Sigmoid colon (tissue), 6 donors: ENCODE measurements at regions not wholly inside any gene's neighbourhood (a gene's known extent, or its start where the extent isn't known, plus 50 kb on each side); places are given as distances from the start of the nearest gene placed in this dataset.
"Not testable (repeated sequence)": the region's sequence is repeated elsewhere in the genome, so short reads cannot be mapped to it uniquely, and the experiment has no call there.

Experiments used
- DNase-seq: peaks from one replicate; pipeline ENCODE4 v3.0.0-alpha.2; 2019
- H3K27ac ChIP-seq, 4 donors: fragments of 200-600 bp; sonication (generic); one replicate each; pipeline ENCODE4 v1.5.1; 2016 to 2019; ENCODE audit warnings: mild to moderate bottlenecking in 1 of 4
- H3K27me3 ChIP-seq, 3 donors: fragments of 200-600 bp; sonication (generic); one replicate each; pipeline ENCODE4 v1.5.1; 2019; ENCODE audit warnings: mild to moderate bottlenecking in 1 of 3
- H3K36me3 ChIP-seq, 4 donors: fragments of 200-600 bp; sonication (generic); one replicate each; pipeline ENCODE4 v1.5.1; 2016 to 2019
- H3K4me1 ChIP-seq, 4 donors: fragments of 200-600 bp; sonication (generic); one replicate each; pipeline ENCODE4 v1.5.1; 2017 to 2019
- H3K4me3 ChIP-seq, 4 donors: fragments of 200-600 bp; sonication (generic); one replicate each; pipeline ENCODE4 v1.5.1; 2017 to 2019; ENCODE audit warnings: mild to moderate bottlenecking in 2 of 4, moderate library complexity in 1 of 4
- H3K9me3 ChIP-seq, 4 donors: fragments of 200-600 bp in 3 of 4; sonication (generic) in 3 of 4; one replicate each; pipeline versions ENCODE4 v1.5.1 to v1.6.1; 2013 to 2019
- CTCF ChIP-seq, 4 experiments: fragments of 450-650 bp in 3 of 4; fragments of 200-600 bp in 1 of 4; IDR thresholded peaks; one replicate each; pipeline ENCODE4 v1.5.1; 2016 to 2019; ENCODE audit warnings: antibody characterized with exemption in 4 of 4, mild to moderate bottlenecking in 3 of 4, moderate library complexity in 2 of 4
- EP300 ChIP-seq, 4 donors: sonication (generic); formaldehyde crosslinking; IDR thresholded peaks; one replicate each; pipeline ENCODE4 v1.6.1; 2017; ENCODE audit warnings: antibody characterized with exemption in 4 of 4
- POLR2A ChIP-seq, 2 donors: fragments of 450-650 bp; IDR thresholded peaks; one replicate each; pipeline ENCODE4 v1.6.1; 2016; ENCODE audit warnings: antibody characterized with exemption in 2 of 2, mild to moderate bottlenecking in 2 of 2, moderate library complexity in 2 of 2
- POLR2AphosphoS5 ChIP-seq, 4 donors: sonication (generic); formaldehyde crosslinking; IDR thresholded peaks; one replicate each; pipeline ENCODE4 v1.6.1; 2017; ENCODE audit warnings: antibody characterized with exemption in 4 of 4
- WGBS, 2 donors: extraction: QIAGEN DNeasy Blood & Tissue Kit; methylation state at CpG; one replicate each; pipeline ENCODE4 v1.1.7; 2013; 5-methylcytosine and 5-hydroxymethylcytosine counted together
- intact Hi-C: fragments of 100-400 bp; cut with DNase I; formaldehyde crosslinking; loops from one replicate; pipeline ENCODE4 v1.15.1; 2023
- donor health status: healthy with polysubstance abuse.
- donor health status: healthy.

- TF ChIP-seq POLR2A (IDR thresholded peaks at IDR 0.05) (no peak), CTCF (IDR thresholded peaks at IDR 0.05) (no peak), EP300 (IDR thresholded peaks at IDR 0.05) (no peak), POLR2AphosphoS5 (IDR thresholded peaks at IDR 0.05) (no peak)
- Histone ChIP-seq H3K9me3 (peaks cover 0 to 7% (median 5%) of the 10 kb centered on the region in 4 donors), H3K27me3 (no peaks in the 10 kb centered on the region), H3K27ac (no peak overlapping the region), H3K36me3 (no peaks in the 10 kb centered on the region), H3K4me1 (no peaks in the 10 kb centered on the region), H3K4me3 (no peak overlapping the region)
- intact Hi-C loops, result no loop called here
- 98% methylated on average over 4 of the region's 4 CpGs for WGBS, 2 donors
- no peak for DNase-seq
Observed at GRCh38 chr2:105669384-105669891, 75.3 kb upstream of the NCK2 start.

GRCh38 chr2:105665480-105665879 lies 79.2 kb upstream of the NCK2 start:
- no peak overlapping the region for H3K27ac ChIP-seq
- no peaks in the 10 kb centered on the region for H3K27me3 ChIP-seq
- no peak overlapping the region for H3K4me3 ChIP-seq
- H3K4me1 ChIP-seq, result no peaks in the 10 kb centered on the region
- WGBS, 2 donors, result 96 to 98% methylated on average over 1 of the region's 1 CpG
- H3K9me3 ChIP-seq, result peaks cover 0 to 9% (median 5%) of the 10 kb centered on the region in 4 donors
- no peak for TF ChIP-seq POLR2AphosphoS5 (IDR thresholded peaks at IDR 0.05)
- TF ChIP-seq EP300 (IDR thresholded peaks at IDR 0.05), result no peak
- TF ChIP-seq POLR2A (IDR thresholded peaks at IDR 0.05), result no peak
- H3K36me3 ChIP-seq, result no peaks in the 10 kb centered on the region
- intact Hi-C loops, result no loop called here
- DNase-seq, result no peak

- WGBS, 2 donors, result 92 to 94% methylated on average over 4 of the region's 4 CpGs
- Histone ChIP-seq H3K27me3 (no peaks in the 10 kb centered on the region), H3K9me3 (peaks cover 0 to 6% (median 0%) of the 10 kb centered on the region in 4 donors), H3K4me1 (no peaks in the 10 kb centered on the region), H3K27ac (no peak overlapping the region), H3K4me3 (no peak overlapping the region), H3K36me3 (no peaks in the 10 kb centered on the region)
- no peak for TF ChIP-seq EP300 (IDR thresholded peaks at IDR 0.05)
- TF ChIP-seq CTCF (IDR thresholded peaks at IDR 0.05), result no peak
- TF ChIP-seq POLR2AphosphoS5 (IDR thresholded peaks at IDR 0.05), result no peak
- TF ChIP-seq POLR2A (IDR thresholded peaks at IDR 0.05), result no peak
- DNase-seq, result no peak
- intact Hi-C loops, result no loop called here
Observed at GRCh38 chr2:105660489-105660888, 84.2 kb upstream of the NCK2 start.

- 97 to 99% methylated on average over 4 of the region's 4 CpGs for WGBS, 2 donors
- H3K27ac ChIP-seq, DNase-seq, H3K4me1 ChIP-seq, H3K9me3 ChIP-seq, intact Hi-C loops, H3K36me3 ChIP-seq, H3K4me3 ChIP-seq, H3K27me3 ChIP-seq: not testable (repeated sequence)
Observed at GRCh38 chr2:105655723-105656606, 88.7 kb upstream of the NCK2 start.

- TF ChIP-seq EP300 (IDR thresholded peaks at IDR 0.05) (no peak), CTCF (IDR thresholded peaks at IDR 0.05) (no peak), POLR2AphosphoS5 (IDR thresholded peaks at IDR 0.05) (no peak), POLR2A (IDR thresholded peaks at IDR 0.05) (no peak)
- Histone ChIP-seq H3K27ac (no peak overlapping the region), H3K36me3 (no peaks in the 10 kb centered on the region), H3K9me3 (peaks cover 0 to 2% (median 0%) of the 10 kb centered on the region in 4 donors), H3K4me1 (no peaks in the 10 kb centered on the region), H3K27me3 (no peaks in the 10 kb centered on the region), H3K4me3 (no peak overlapping the region)
- intact Hi-C loops, result no loop called here
- DNase-seq, result no peak
Observed at GRCh38 chr2:105655244-105655643, 89.5 kb upstream of the NCK2 start.
